H1 (cell line): ENCODE measurements at regions not wholly inside any gene's neighbourhood (a gene's known extent, or its start where the extent isn't known, plus 50 kb on each side); places are given as distances from the start of the nearest gene placed in this dataset.

Source experiments
- CEBPB ChIP-seq: IDR thresholded peaks from 2 replicates; pipeline ENCODE4 v1.6.1; 2012; ENCODE audit warnings: low read depth, low read length
- EP300 ChIP-seq, 2 experiments: IDR thresholded peaks; 1 replicate in 1 of 2; 2 replicates in 1 of 2; pipeline ENCODE4 v1.6.1; 2011 to 2012; ENCODE audit warnings: low read depth in 2 of 2, low read length in 2 of 2, mild to moderate bottlenecking in 2 of 2, borderline replicate concordance in 1 of 2, inconsistent platforms in 1 of 2, moderate library complexity in 1 of 2
- HDAC6 ChIP-seq: IDR thresholded peaks from one replicate; pipeline ENCODE4 v1.7.1; 2012; ENCODE audit warnings: low read depth, mild to moderate bottlenecking, inconsistent platforms, low read length, moderate library complexity
- SAP30 ChIP-seq: fragments of 300-600 bp; sonication (generic); IDR thresholded peaks from 2 replicates; pipeline ENCODE4 v1.7.1; 2012; ENCODE audit warnings: low read length, moderate library complexity, mild to moderate bottlenecking, inconsistent platforms; ENCODE audit not compliant: insufficient read depth, insufficient replicate concordance
- SP1 ChIP-seq: IDR thresholded peaks from 2 replicates; pipeline ENCODE4 v1.6.1; 2011; ENCODE audit warnings: low read depth, low read length
- SP4 ChIP-seq: IDR thresholded peaks from 2 replicates; pipeline ENCODE4 v1.6.1; 2012; ENCODE audit warnings: low read length, inconsistent platforms
- TF ChIP-seq, protein P1 (sequence below): fragments of 300-600 bp; sonication (generic); IDR thresholded peaks from 2 replicates; pipeline ENCODE4 v1.7.1; 2012; ENCODE audit warnings: low read length, moderate library complexity, mild to moderate bottlenecking, inconsistent platforms; ENCODE audit not compliant: insufficient replicate concordance
- TF ChIP-seq, protein P2 (sequence below): IDR thresholded peaks from 2 replicates; pipeline ENCODE4 v1.6.1; 2012; ENCODE audit warnings: low read length, inconsistent platforms

DNA sequence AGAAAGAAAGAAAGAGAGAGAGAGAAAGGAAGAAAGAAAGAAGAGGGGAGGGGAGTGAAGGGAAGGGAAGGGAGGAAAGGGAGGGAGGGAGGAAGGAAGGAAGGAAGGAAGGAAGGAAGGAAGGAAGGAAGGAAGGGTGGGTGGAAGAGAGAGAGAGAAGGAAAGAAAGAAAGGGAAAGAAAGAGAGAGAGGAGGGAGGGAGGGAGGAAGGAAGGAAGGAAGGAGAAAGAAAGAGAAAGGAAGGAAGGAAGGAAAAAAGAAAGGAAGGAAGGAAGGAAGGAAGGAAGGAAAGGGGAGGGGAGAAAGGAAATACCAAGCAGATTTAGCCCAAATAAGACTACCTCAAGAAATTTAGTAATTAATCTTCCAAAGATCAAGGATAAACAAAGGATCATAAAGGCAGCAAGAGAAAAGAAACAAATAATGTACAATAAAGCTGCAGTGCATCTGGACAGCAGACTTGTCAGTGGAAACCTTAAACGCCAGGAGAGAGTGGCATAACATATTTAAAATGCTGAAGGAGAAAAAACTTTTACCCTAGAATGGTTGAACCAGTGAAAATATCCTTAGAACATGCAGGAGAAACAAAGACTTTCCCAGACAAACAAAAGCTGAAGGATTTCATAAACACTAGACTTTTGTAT lies 427.6 kb downstream of the TBL1XR1 start (continued):
- TF ChIP-seq, protein P1, sequence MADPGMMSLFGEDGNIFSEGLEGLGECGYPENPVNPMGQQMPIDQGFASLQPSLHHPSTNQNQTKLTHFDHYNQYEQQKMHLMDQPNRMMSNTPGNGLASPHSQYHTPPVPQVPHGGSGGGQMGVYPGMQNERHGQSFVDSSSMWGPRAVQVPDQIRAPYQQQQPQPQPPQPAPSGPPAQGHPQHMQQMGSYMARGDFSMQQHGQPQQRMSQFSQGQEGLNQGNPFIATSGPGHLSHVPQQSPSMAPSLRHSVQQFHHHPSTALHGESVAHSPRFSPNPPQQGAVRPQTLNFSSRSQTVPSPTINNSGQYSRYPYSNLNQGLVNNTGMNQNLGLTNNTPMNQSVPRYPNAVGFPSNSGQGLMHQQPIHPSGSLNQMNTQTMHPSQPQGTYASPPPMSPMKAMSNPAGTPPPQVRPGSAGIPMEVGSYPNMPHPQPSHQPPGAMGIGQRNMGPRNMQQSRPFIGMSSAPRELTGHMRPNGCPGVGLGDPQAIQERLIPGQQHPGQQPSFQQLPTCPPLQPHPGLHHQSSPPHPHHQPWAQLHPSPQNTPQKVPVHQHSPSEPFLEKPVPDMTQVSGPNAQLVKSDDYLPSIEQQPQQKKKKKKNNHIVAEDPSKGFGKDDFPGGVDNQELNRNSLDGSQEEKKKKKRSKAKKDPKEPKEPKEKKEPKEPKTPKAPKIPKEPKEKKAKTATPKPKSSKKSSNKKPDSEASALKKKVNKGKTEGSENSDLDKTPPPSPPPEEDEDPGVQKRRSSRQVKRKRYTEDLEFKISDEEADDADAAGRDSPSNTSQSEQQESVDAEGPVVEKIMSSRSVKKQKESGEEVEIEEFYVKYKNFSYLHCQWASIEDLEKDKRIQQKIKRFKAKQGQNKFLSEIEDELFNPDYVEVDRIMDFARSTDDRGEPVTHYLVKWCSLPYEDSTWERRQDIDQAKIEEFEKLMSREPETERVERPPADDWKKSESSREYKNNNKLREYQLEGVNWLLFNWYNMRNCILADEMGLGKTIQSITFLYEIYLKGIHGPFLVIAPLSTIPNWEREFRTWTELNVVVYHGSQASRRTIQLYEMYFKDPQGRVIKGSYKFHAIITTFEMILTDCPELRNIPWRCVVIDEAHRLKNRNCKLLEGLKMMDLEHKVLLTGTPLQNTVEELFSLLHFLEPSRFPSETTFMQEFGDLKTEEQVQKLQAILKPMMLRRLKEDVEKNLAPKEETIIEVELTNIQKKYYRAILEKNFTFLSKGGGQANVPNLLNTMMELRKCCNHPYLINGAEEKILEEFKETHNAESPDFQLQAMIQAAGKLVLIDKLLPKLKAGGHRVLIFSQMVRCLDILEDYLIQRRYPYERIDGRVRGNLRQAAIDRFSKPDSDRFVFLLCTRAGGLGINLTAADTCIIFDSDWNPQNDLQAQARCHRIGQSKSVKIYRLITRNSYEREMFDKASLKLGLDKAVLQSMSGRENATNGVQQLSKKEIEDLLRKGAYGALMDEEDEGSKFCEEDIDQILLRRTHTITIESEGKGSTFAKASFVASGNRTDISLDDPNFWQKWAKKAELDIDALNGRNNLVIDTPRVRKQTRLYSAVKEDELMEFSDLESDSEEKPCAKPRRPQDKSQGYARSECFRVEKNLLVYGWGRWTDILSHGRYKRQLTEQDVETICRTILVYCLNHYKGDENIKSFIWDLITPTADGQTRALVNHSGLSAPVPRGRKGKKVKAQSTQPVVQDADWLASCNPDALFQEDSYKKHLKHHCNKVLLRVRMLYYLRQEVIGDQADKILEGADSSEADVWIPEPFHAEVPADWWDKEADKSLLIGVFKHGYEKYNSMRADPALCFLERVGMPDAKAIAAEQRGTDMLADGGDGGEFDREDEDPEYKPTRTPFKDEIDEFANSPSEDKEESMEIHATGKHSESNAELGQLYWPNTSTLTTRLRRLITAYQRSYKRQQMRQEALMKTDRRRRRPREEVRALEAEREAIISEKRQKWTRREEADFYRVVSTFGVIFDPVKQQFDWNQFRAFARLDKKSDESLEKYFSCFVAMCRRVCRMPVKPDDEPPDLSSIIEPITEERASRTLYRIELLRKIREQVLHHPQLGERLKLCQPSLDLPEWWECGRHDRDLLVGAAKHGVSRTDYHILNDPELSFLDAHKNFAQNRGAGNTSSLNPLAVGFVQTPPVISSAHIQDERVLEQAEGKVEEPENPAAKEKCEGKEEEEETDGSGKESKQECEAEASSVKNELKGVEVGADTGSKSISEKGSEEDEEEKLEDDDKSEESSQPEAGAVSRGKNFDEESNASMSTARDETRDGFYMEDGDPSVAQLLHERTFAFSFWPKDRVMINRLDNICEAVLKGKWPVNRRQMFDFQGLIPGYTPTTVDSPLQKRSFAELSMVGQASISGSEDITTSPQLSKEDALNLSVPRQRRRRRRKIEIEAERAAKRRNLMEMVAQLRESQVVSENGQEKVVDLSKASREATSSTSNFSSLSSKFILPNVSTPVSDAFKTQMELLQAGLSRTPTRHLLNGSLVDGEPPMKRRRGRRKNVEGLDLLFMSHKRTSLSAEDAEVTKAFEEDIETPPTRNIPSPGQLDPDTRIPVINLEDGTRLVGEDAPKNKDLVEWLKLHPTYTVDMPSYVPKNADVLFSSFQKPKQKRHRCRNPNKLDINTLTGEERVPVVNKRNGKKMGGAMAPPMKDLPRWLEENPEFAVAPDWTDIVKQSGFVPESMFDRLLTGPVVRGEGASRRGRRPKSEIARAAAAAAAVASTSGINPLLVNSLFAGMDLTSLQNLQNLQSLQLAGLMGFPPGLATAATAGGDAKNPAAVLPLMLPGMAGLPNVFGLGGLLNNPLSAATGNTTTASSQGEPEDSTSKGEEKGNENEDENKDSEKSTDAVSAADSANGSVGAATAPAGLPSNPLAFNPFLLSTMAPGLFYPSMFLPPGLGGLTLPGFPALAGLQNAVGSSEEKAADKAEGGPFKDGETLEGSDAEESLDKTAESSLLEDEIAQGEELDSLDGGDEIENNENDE, result no peak
- TF ChIP-seq EP300 (IDR thresholded peaks at IDR 0.05; ENCODE audit: borderline replicate concordance in 1 of 2, low read depth in 2 of 2, low read length in 2 of 2) (no peak), CEBPB (no peak), HDAC6 (no peak), SP1 (no peak), SAP30 (no peak), SP4 (no peak)
- TF ChIP-seq, protein P2, sequence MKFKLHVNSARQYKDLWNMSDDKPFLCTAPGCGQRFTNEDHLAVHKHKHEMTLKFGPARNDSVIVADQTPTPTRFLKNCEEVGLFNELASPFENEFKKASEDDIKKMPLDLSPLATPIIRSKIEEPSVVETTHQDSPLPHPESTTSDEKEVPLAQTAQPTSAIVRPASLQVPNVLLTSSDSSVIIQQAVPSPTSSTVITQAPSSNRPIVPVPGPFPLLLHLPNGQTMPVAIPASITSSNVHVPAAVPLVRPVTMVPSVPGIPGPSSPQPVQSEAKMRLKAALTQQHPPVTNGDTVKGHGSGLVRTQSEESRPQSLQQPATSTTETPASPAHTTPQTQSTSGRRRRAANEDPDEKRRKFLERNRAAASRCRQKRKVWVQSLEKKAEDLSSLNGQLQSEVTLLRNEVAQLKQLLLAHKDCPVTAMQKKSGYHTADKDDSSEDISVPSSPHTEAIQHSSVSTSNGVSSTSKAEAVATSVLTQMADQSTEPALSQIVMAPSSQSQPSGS, result no peak
